ENCODE measurements at regions not wholly inside any gene's neighbourhood (a gene's known extent, or its start where the extent isn't known, plus 50 kb on each side); places are given as distances from the start of the nearest gene placed in this dataset.
"Not testable (repeated sequence)": the region's sequence is repeated elsewhere in the genome, so short reads cannot be mapped to it uniquely, and the experiment has no call there.

GRCh38 chr13:105762096-105762495, 773.4 kb downstream of the EFNB2 start:
- DNase-seq: no peak

GRCh38 chr13:105758918-105759860, 776.3 kb downstream of the EFNB2 start:
- DNase-seq: no peak

- DNase-seq: no peak
These were observed 794.7 kb downstream of the EFNB2 start for GRCh38 chr13:105740739-105741138.

GRCh38 chr13:105737688-105738087, 797.8 kb downstream of the EFNB2 start:
- DNase-seq: no peak

GRCh38 chr13:105735281-105735680, 800.2 kb downstream of the EFNB2 start:
- no peak for DNase-seq

GRCh38 chr13:105732806-105733529, 802.5 kb downstream of the EFNB2 start:
- DNase-seq: no peak

GRCh38 chr13:105725887-105726286, 809.6 kb downstream of the EFNB2 start:
- DNase-seq: no peak

- DNase-seq: no peak
These were observed 814.4 kb downstream of the EFNB2 start for GRCh38 chr13:105721016-105721415.

- no peak for DNase-seq
These were observed 815.6 kb downstream of the EFNB2 start for GRCh38 chr13:105719859-105720258.

GRCh38 chr13:105709181-105709580, 826.3 kb downstream of the EFNB2 start:
- no peak for DNase-seq

GRCh38 chr13:105703843-105704242, 831.6 kb downstream of the EFNB2 start:
- DNase-seq: no peak

- DNase-seq: no peak
These were observed 833.0 kb downstream of the EFNB2 start for GRCh38 chr13:105702441-105702840.

GRCh38 chr13:105692769-105693168, 842.7 kb downstream of the EFNB2 start:
- no peak for DNase-seq

- DNase-seq: no peak
These were observed 851.2 kb downstream of the EFNB2 start for GRCh38 chr13:105684216-105684615.

GRCh38 chr13:105679838-105680237, 855.6 kb downstream of the EFNB2 start:
- no peak for DNase-seq

- DNase-seq: no peak
These were observed 857.4 kb downstream of the EFNB2 start for GRCh38 chr13:105678072-105678471.

- no peak for DNase-seq
These were observed 862.6 kb downstream of the EFNB2 start for GRCh38 chr13:105672881-105673280.

- DNase-seq: not testable (repeated sequence)
These were observed 864.3 kb downstream of the EFNB2 start for GRCh38 chr13:105671131-105671530.

- no peak for DNase-seq
These were observed 865.1 kb downstream of the EFNB2 start for GRCh38 chr13:105670179-105670990.

GRCh38 chr13:105665284-105665683, 870.2 kb downstream of the EFNB2 start:
- no peak for DNase-seq

GRCh38 chr13:105663182-105663581, 872.3 kb downstream of the EFNB2 start:
- no peak for DNase-seq

- DNase-seq: no peak
These were observed 874.9 kb downstream of the EFNB2 start for GRCh38 chr13:105660561-105660960.

- no peak for DNase-seq
These were observed 877.0 kb downstream of the EFNB2 start for GRCh38 chr13:105658431-105658830.
